ENCODE measurements at regions not wholly inside any gene's neighbourhood (a gene's known extent, or its start where the extent isn't known, plus 50 kb on each side); places are given as distances from the start of the nearest gene placed in this dataset.

DNA sequence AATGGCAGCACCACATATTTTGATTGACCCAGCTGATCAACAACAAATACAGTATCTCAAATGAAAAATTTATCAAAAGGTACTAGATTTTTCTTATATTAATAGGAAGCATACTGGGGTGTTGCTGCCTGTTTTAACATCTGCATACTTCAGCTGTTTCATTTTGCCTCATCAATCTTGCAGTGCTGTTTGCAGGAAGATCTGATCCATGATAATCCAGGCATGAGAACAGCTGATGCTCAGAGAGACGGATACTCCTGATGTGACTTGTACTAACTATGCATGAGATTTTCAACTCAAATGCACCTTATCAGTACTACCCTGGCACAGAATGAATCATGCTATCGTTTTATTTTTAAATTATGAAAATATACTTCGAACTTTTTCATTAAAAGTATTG, 2136.8 kb downstream of the PCDH9 start:
- H4K8ac ChIP-seq (ENCODE audit: low read depth, low read length), result no peak overlapping the region
- no peaks in the 10 kb centered on the region for H3K36me3 ChIP-seq (ENCODE audit: control insufficient read depth, insufficient read depth, low read length)
- no peak overlapping the region for H3K27ac ChIP-seq (ENCODE audit: low read depth, low read length)
- no peak overlapping the region for H3K23ac ChIP-seq (ENCODE audit: low read length)
- H2BK15ac ChIP-seq (replicated peaks; ENCODE audit: low read depth), result no peak overlapping the region
- no peaks in the 10 kb centered on the region for H3K79me1 ChIP-seq (ENCODE audit: low read length)
- no peaks in the 10 kb centered on the region for H3K79me2 ChIP-seq (ENCODE audit: control insufficient read depth, insufficient read depth, low read length)
- H4K5ac ChIP-seq (ENCODE audit: low read length), result no peak overlapping the region
- no peak overlapping the region for H3K9ac ChIP-seq (ENCODE audit: low read length)
- H3K4me1 ChIP-seq (ENCODE audit: control insufficient read depth, low read depth, low read length), result no peaks in the 10 kb centered on the region
- no peak overlapping the region for H3K4ac ChIP-seq (ENCODE audit: low read depth, low read length)
- no CpG with 5 or more reads among the region's 3 CpGs for WGBS (ENCODE audit: extremely low coverage, insufficient coverage, low lambda C conversion rate)
- H3K4me3 ChIP-seq (ENCODE audit: low read length), result no peak overlapping the region
- no peak for DNase-seq
- no peak overlapping the region for H3K56ac ChIP-seq (ENCODE audit: low read length)
- no peak overlapping the region for H3K18ac ChIP-seq (ENCODE audit: low read length)
- H3K27me3 ChIP-seq (ENCODE audit: insufficient read depth, low read length, poor library complexity), result no peaks in the 10 kb centered on the region
- no peak overlapping the region for H3K4me2 ChIP-seq (ENCODE audit: low read length)
- H2BK120ac ChIP-seq (ENCODE audit: low read depth, low read length), result no peak overlapping the region
- no peak overlapping the region for H2AK5ac ChIP-seq (ENCODE audit: low read length)
- H2BK5ac ChIP-seq (ENCODE audit: low read length), result no peak overlapping the region

DNA sequence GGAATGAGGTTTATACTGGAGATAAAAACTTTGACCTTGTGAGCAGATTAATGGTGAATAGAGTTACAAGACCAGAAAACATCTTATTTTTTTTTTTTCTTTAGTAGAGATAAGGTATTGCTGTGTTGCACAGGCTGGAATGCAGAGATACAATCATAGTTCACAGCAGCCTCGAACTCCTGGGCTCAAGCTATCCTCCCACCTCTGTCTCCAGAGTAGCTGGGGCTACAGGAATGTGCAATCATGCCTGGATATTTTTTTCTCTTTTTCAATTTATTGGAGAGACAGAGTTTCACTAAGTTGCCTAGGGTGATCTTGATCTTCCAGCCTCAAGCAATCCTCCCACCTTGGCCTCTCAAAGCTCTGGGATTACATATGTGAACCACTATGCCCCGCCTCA, 2139.1 kb downstream of the PCDH9 start:
- no peaks in the 10 kb centered on the region for H3K79me1 ChIP-seq (ENCODE audit: low read length)
- no peak overlapping the region for H3K4ac ChIP-seq (ENCODE audit: low read depth, low read length)
- no peaks in the 10 kb centered on the region for H3K4me1 ChIP-seq (ENCODE audit: control insufficient read depth, low read depth, low read length)
- no peak overlapping the region for H2BK5ac ChIP-seq (ENCODE audit: low read length)
- H4K5ac ChIP-seq (ENCODE audit: low read length), result no peak overlapping the region
- no peak overlapping the region for H2AK5ac ChIP-seq (ENCODE audit: low read length)
- H3K36me3 ChIP-seq (ENCODE audit: control insufficient read depth, insufficient read depth, low read length), result no peaks in the 10 kb centered on the region
- DNase-seq, result no peak
- no peak overlapping the region for H3K56ac ChIP-seq (ENCODE audit: low read length)
- H3K4me3 ChIP-seq (ENCODE audit: low read length), result no peak overlapping the region
- no peak overlapping the region for H4K8ac ChIP-seq (ENCODE audit: low read depth, low read length)
- H3K9ac ChIP-seq (ENCODE audit: low read length), result no peak overlapping the region
- WGBS (ENCODE audit: extremely low coverage, insufficient coverage, low lambda C conversion rate), result no CpG with 5 or more reads among the region's 2 CpGs
- no peaks in the 10 kb centered on the region for H3K79me2 ChIP-seq (ENCODE audit: control insufficient read depth, insufficient read depth, low read length)
- no peak overlapping the region for H3K4me2 ChIP-seq (ENCODE audit: low read length)
- H3K23ac ChIP-seq (ENCODE audit: low read length), result no peak overlapping the region
- no peaks in the 10 kb centered on the region for H3K27me3 ChIP-seq (ENCODE audit: insufficient read depth, low read length, poor library complexity)
- no peak overlapping the region for H2BK15ac ChIP-seq (replicated peaks; ENCODE audit: low read depth)
- no peak overlapping the region for H3K27ac ChIP-seq (ENCODE audit: low read depth, low read length)
- no peak overlapping the region for H2BK120ac ChIP-seq (ENCODE audit: low read depth, low read length)
- H3K18ac ChIP-seq (ENCODE audit: low read length), result no peak overlapping the region

DNA sequence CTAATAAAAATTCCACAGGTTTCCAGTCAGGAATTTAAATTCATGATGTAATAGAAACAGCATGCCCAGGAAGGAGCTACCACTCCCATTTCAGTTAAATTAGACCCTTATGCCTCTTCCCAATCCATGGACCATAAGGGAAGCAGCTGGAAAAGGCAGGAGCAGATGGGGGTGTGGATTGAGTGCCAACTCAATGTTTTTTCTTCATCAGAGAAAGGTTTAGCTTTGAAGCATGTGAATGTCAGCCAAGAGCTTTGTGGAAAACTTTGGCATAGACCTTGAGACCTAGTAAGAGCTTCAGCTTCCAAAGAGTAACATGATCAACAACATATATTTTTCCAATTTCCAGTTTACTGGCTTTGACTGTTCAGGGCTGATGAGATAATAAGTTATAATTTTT, 2139.9 kb downstream of the PCDH9 start:
- no peak overlapping the region for H2BK5ac ChIP-seq (ENCODE audit: low read length)

DNA sequence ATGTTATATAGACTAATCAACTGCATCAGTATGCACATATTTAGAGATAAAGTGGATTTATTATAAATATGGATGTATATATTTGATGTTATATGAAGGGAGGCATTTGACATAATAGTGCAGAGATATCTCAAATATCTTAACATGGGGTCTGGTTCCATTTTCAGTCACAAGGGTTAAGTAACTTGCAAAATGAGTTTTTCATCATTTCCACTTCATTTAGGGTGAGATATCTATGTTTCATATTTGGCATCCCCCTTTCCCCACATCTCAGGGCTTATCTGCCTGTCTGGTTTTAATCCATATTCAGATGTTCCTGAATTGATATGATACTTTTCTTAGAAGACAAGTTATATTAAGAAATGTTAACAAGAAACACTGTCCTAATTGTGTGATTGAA, 2141.2 kb downstream of the PCDH9 start:
- H2BK120ac ChIP-seq (ENCODE audit: low read depth, low read length), result no peak overlapping the region
- no peak overlapping the region for H3K23ac ChIP-seq (ENCODE audit: low read length)
- no peak overlapping the region for H3K9ac ChIP-seq (ENCODE audit: low read length)
- H4K5ac ChIP-seq (ENCODE audit: low read length), result no peak overlapping the region
- H3K36me3 ChIP-seq (ENCODE audit: control insufficient read depth, insufficient read depth, low read length), result no peaks in the 10 kb centered on the region
- no peak overlapping the region for H3K4ac ChIP-seq (ENCODE audit: low read depth, low read length)
- H3K79me1 ChIP-seq (ENCODE audit: low read length), result no peaks in the 10 kb centered on the region
- H3K56ac ChIP-seq (ENCODE audit: low read length), result no peak overlapping the region
- no peak overlapping the region for H2BK15ac ChIP-seq (replicated peaks; ENCODE audit: low read depth)
- no peak for DNase-seq
- no peak overlapping the region for H3K27ac ChIP-seq (ENCODE audit: low read depth, low read length)
- no peaks in the 10 kb centered on the region for H3K4me1 ChIP-seq (ENCODE audit: control insufficient read depth, low read depth, low read length)
- H4K8ac ChIP-seq (ENCODE audit: low read depth, low read length), result no peak overlapping the region
- H2BK5ac ChIP-seq (ENCODE audit: low read length), result no peak overlapping the region
- no peak overlapping the region for H3K4me2 ChIP-seq (ENCODE audit: low read length)
- H3K27me3 ChIP-seq (ENCODE audit: insufficient read depth, low read length, poor library complexity), result no peaks in the 10 kb centered on the region
- H3K79me2 ChIP-seq (ENCODE audit: control insufficient read depth, insufficient read depth, low read length), result no peaks in the 10 kb centered on the region
- H3K18ac ChIP-seq (ENCODE audit: low read length), result no peak overlapping the region
- no peak overlapping the region for H2AK5ac ChIP-seq (ENCODE audit: low read length)
- H3K4me3 ChIP-seq (ENCODE audit: low read length), result no peak overlapping the region

More for the DNA sequence above, 2139.9 kb downstream of the PCDH9 start:
- Histone ChIP-seq H3K79me1 (ENCODE audit: low read length) (no peaks in the 10 kb centered on the region), H4K8ac (ENCODE audit: low read depth, low read length) (no peak overlapping the region), H2AK5ac (ENCODE audit: low read length) (no peak overlapping the region), H3K4ac (ENCODE audit: low read depth, low read length) (no peak overlapping the region), H3K56ac (ENCODE audit: low read length) (no peak overlapping the region), H2BK120ac (ENCODE audit: low read depth, low read length) (no peak overlapping the region), H3K4me1 (ENCODE audit: control insufficient read depth, low read depth, low read length) (no peaks in the 10 kb centered on the region), H4K5ac (ENCODE audit: low read length) (no peak overlapping the region), H3K4me3 (ENCODE audit: low read length) (no peak overlapping the region), H3K9ac (ENCODE audit: low read length) (no peak overlapping the region), H3K79me2 (ENCODE audit: control insufficient read depth, insufficient read depth, low read length) (no peaks in the 10 kb centered on the region), H3K18ac (ENCODE audit: low read length) (no peak overlapping the region), H2BK15ac (replicated peaks; ENCODE audit: low read depth) (no peak overlapping the region), H3K4me2 (ENCODE audit: low read length) (no peak overlapping the region), H3K27me3 (ENCODE audit: insufficient read depth, low read length, poor library complexity) (no peaks in the 10 kb centered on the region), H3K27ac (ENCODE audit: low read depth, low read length) (no peak overlapping the region), H3K23ac (ENCODE audit: low read length) (no peak overlapping the region), H3K36me3 (ENCODE audit: control insufficient read depth, insufficient read depth, low read length) (no peaks in the 10 kb centered on the region)
- DNase-seq, result no peak

DNA sequence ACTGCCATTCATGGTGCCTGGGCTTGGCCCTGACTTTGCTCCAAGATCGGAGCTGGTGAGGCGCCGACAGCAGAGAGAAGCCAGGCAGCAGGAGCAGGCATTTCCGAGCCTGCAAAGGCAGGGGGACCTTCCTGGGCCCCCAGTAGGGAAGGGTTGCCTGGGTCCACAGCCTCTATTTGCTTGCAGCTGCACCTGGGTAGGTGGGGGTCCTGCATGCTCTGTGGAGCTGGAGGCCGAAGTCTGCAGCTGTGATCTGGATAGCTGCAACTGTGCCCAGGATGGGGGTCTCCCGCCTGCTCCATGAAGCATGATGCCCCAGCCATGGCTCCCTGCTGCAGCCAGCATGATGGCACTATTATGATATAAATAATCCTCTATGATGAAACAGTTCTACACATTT, 2144.2 kb downstream of the PCDH9 start:
- Histone ChIP-seq H2BK5ac (ENCODE audit: low read length) (no peak overlapping the region), H4K8ac (ENCODE audit: low read depth, low read length) (no peak overlapping the region), H3K23ac (ENCODE audit: low read length) (no peak overlapping the region), H3K79me2 (ENCODE audit: control insufficient read depth, insufficient read depth, low read length) (no peaks in the 10 kb centered on the region), H3K4me3 (ENCODE audit: low read length) (no peak overlapping the region), H2AK5ac (ENCODE audit: low read length) (no peak overlapping the region), H2BK120ac (ENCODE audit: low read depth, low read length) (no peak overlapping the region), H3K36me3 (ENCODE audit: control insufficient read depth, insufficient read depth, low read length) (no peaks in the 10 kb centered on the region), H3K27ac (ENCODE audit: low read depth, low read length) (no peak overlapping the region), H3K4me1 (ENCODE audit: control insufficient read depth, low read depth, low read length) (no peaks in the 10 kb centered on the region), H3K9ac (ENCODE audit: low read length) (no peak overlapping the region), H3K79me1 (ENCODE audit: low read length) (no peaks in the 10 kb centered on the region), H3K27me3 (ENCODE audit: insufficient read depth, low read length, poor library complexity) (no peaks in the 10 kb centered on the region), H2BK15ac (replicated peaks; ENCODE audit: low read depth) (no peak overlapping the region), H4K5ac (ENCODE audit: low read length) (no peak overlapping the region), H3K18ac (ENCODE audit: low read length) (no peak overlapping the region), H3K4ac (ENCODE audit: low read depth, low read length) (no peak overlapping the region), H3K56ac (ENCODE audit: low read length) (no peak overlapping the region), H3K4me2 (ENCODE audit: low read length) (no peak overlapping the region)
- no CpG with 5 or more reads among the region's 6 CpGs for WGBS (ENCODE audit: extremely low coverage, insufficient coverage, low lambda C conversion rate)
- no peak for DNase-seq

DNA sequence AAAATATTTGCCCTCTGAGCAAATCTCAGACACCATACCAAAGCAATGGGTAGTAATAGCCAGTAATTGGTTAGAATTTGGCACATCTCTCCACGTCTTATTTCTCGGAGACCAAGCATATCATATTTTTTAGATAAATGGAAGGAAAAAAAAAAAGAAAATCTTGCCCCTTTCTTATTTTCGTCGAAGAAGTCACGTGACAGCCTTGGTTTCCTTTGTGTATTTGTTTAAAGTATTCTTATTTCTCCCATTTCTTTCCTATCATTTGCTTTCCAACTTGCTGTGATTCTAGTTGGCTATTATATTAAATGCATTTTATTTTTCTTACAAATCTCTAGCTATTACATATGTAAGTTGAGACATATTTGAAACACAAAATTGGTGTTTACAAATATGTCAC, 2155.9 kb downstream of the PCDH9 start:
- Histone ChIP-seq H3K23ac (ENCODE audit: low read length) (no peak overlapping the region), H3K79me2 (ENCODE audit: control insufficient read depth, insufficient read depth, low read length) (no peaks in the 10 kb centered on the region), H2AK5ac (ENCODE audit: low read length) (no peak overlapping the region), H2BK5ac (ENCODE audit: low read length) (no peak overlapping the region), H3K4me1 (ENCODE audit: control insufficient read depth, low read depth, low read length) (no peaks in the 10 kb centered on the region), H2BK15ac (replicated peaks; ENCODE audit: low read depth) (no peak overlapping the region), H3K9ac (ENCODE audit: low read length) (no peak overlapping the region), H3K4me2 (ENCODE audit: low read length) (no peak overlapping the region), H3K4me3 (ENCODE audit: low read length) (no peak overlapping the region), H4K5ac (ENCODE audit: low read length) (no peak overlapping the region), H3K56ac (ENCODE audit: low read length) (no peak overlapping the region), H3K36me3 (ENCODE audit: control insufficient read depth, insufficient read depth, low read length) (no peaks in the 10 kb centered on the region), H3K18ac (ENCODE audit: low read length) (no peak overlapping the region), H4K8ac (ENCODE audit: low read depth, low read length) (no peak overlapping the region), H3K4ac (ENCODE audit: low read depth, low read length) (no peak overlapping the region), H3K27ac (ENCODE audit: low read depth, low read length) (no peak overlapping the region), H2BK120ac (ENCODE audit: low read depth, low read length) (no peak overlapping the region), H3K79me1 (ENCODE audit: low read length) (no peaks in the 10 kb centered on the region), H3K27me3 (ENCODE audit: insufficient read depth, low read length, poor library complexity) (no peaks in the 10 kb centered on the region)
- DNase-seq, result no peak
- no CpG with 5 or more reads among the region's 5 CpGs for WGBS (ENCODE audit: extremely low coverage, insufficient coverage, low lambda C conversion rate)
